Endothelial cell of umbilical vein (primary cell): ENCODE measurements at regions not wholly inside any gene's neighbourhood (a gene's known extent, or its start where the extent isn't known, plus 50 kb on each side); places are given as distances from the start of the nearest gene placed in this dataset.

Source experiments
- BruUV-seq: library from RNA; stranded (reverse); fragments of 400-500 nt; replicated peaks from 2 replicates; lab custom pipeline; 2021; lab: Mats Ljungman, UMichigan
- CTCF ChIA-PET: fragments of 300-600, 350-600 bp; sonication (Branson Sonifier 250); formaldehyde crosslinking; loops from one replicate; lab custom pipeline; 2021; ENCODE audit warnings: antibody characterized with exemption, inconsistent platforms; lab: Charles Lee
- POLR2A ChIA-PET: fragments of 300-600, 350-600 bp; sonication (Branson Sonifier 250); formaldehyde crosslinking; loops from one replicate; lab custom pipeline; 2021; ENCODE audit warnings: antibody characterized with exemption, inconsistent platforms; lab: Charles Lee
- DNase-seq: peaks from one replicate; pipeline ENCODE4 v3.0.0-alpha.2; 2011; ENCODE audit warnings: low read depth, low spot score
- FAIRE-seq: peaks from 2 replicates; lab custom pipeline; 2011; peaks lifted over from hg19 to GRCh38; lab: Jason Lieb, UNC
- H2AFZ ChIP-seq: 2 replicates; pipeline ENCODE4 v1.6.0; 2012; ENCODE audit warnings: low read depth, low read length, control low read depth, inconsistent platforms
- H3K27ac ChIP-seq: 2 replicates; pipeline ENCODE4 v1.5.1; 2011; ENCODE audit warnings: low read depth, mild to moderate bottlenecking, control low read depth, low read length, moderate library complexity; ENCODE audit not compliant: insufficient read depth
- H3K27me3 ChIP-seq, 2 experiments: 2 replicates each; pipeline versions ENCODE4 v1.6.0 to v1.6.1; 2011; ENCODE audit warnings: low read length in 2 of 2, mixed read lengths in 1 of 2; ENCODE audit not compliant: control insufficient read depth in 2 of 2, insufficient read depth in 2 of 2
- H3K36me3 ChIP-seq, 2 experiments: 2 replicates in 1 of 2; 3 replicates in 1 of 2; pipeline ENCODE4 v1.5.1; 2011; ENCODE audit warnings: low read length in 2 of 2, mild to moderate bottlenecking in 1 of 2, moderate library complexity in 1 of 2; ENCODE audit not compliant: control insufficient read depth in 2 of 2, insufficient read depth in 2 of 2; ENCODE audit errors: extremely low read depth in 1 of 2
- H3K4me1 ChIP-seq: 3 replicates; pipeline ENCODE4 v1.5.1; 2011; ENCODE audit warnings: mild to moderate bottlenecking, low read length; ENCODE audit not compliant: control insufficient read depth, insufficient read depth; ENCODE audit errors: extremely low read depth
- H3K4me2 ChIP-seq: 2 replicates; pipeline ENCODE4 v1.6.1; 2011; ENCODE audit warnings: low read length, control low read depth, mixed read lengths; ENCODE audit not compliant: insufficient read depth
- H3K4me3 ChIP-seq, 3 experiments: fragments of 200-600 bp in 1 of 3; sonication (generic), shearing (Covaris generic) in 1 of 3; replicated peaks in 1 of 3; 2 replicates each; pipeline ENCODE4 v1.5.1; 2011 to 2016; ENCODE audit warnings: control low read depth in 3 of 3, low read length in 3 of 3, mild to moderate bottlenecking in 2 of 3, inconsistent platforms in 1 of 3, low read depth in 1 of 3, moderate library complexity in 1 of 3; ENCODE audit not compliant: insufficient read depth in 1 of 3
- H3K79me2 ChIP-seq: 2 replicates; pipeline ENCODE4 v1.6.0; 2012; ENCODE audit warnings: low read length, inconsistent platforms; ENCODE audit not compliant: control insufficient read depth, insufficient read depth
- H3K9ac ChIP-seq: replicated peaks from 2 replicates; pipeline ENCODE3; 2011; ENCODE audit warnings: low read length, control low read depth; ENCODE audit not compliant: insufficient read depth; ENCODE audit errors: extremely low read depth
- H3K9me1 ChIP-seq: replicated peaks from 3 replicates; pipeline ENCODE4 v1.6.0; 2011; ENCODE audit warnings: mild to moderate bottlenecking, low read length; ENCODE audit not compliant: control insufficient read depth, insufficient read depth; ENCODE audit errors: extremely low read depth
- H3K9me3 ChIP-seq: replicated peaks from 2 replicates; pipeline ENCODE4 v1.5.1; 2012; ENCODE audit warnings: low read length, inconsistent platforms; ENCODE audit not compliant: control insufficient read depth, insufficient read depth
- H4K20me1 ChIP-seq: replicated peaks from 2 replicates; pipeline ENCODE3; 2011; ENCODE audit warnings: mild to moderate bottlenecking, low read length; ENCODE audit not compliant: control insufficient read depth, insufficient read depth; ENCODE audit errors: extremely low read depth
- EZH2 ChIP-seq: IDR thresholded peaks from 2 replicates; pipeline ENCODE4 v1.6.1; 2012; ENCODE audit warnings: borderline replicate concordance, low read depth, mild to moderate bottlenecking, moderate library complexity, low read length, inconsistent platforms; ENCODE audit not compliant: severe bottlenecking
- FOS ChIP-seq: IDR thresholded peaks from 2 replicates; pipeline ENCODE4 v1.6.1; 2011; ENCODE audit warnings: mild to moderate bottlenecking, low read length, moderate library complexity, borderline replicate concordance; ENCODE audit not compliant: insufficient read depth
- GATA2 ChIP-seq: IDR thresholded peaks from 2 replicates; pipeline ENCODE4 v1.7.0; 2011; ENCODE audit warnings: low read depth, mild to moderate bottlenecking, moderate library complexity, mixed read lengths, low read length; ENCODE audit not compliant: insufficient read length, insufficient read depth
- JUN ChIP-seq: IDR thresholded peaks from 2 replicates; pipeline ENCODE4 v1.6.1; 2011; ENCODE audit warnings: borderline replicate concordance, low read depth; ENCODE audit not compliant: insufficient read length, insufficient read depth
- MAX ChIP-seq: IDR thresholded peaks from 2 replicates; pipeline ENCODE4 v1.6.1; 2011; ENCODE audit not compliant: insufficient read depth, insufficient read length
- MYC ChIP-seq: IDR thresholded peaks from one replicate; pipeline ENCODE4 v1.6.1; 2011; ENCODE audit warnings: mild to moderate bottlenecking, low read depth, low read length
- POLR2A ChIP-seq: IDR thresholded peaks from 2 replicates; pipeline ENCODE4 v1.6.1; 2012; ENCODE audit warnings: low read depth, mild to moderate bottlenecking, control low read depth, low read length
- POLR2AphosphoS5 ChIP-seq: IDR thresholded peaks from 2 replicates; pipeline ENCODE4 v1.6.1; 2012; ENCODE audit warnings: low read depth, mild to moderate bottlenecking, control low read depth, low read length, moderate library complexity; ENCODE audit not compliant: insufficient read depth
- dilution Hi-C: fragments of 300-500 bp; cut with MboI; formaldehyde crosslinking; loops from one replicate; pipeline ENCODE4 v1.15.0; 2019; ENCODE audit warnings: low sequenced_read_pairs; ENCODE audit not compliant: extremely low pct_ligation_motif_present
- intact Hi-C: fragments of 100-400 bp; cut with micrococcal nuclease; formaldehyde crosslinking; loops from one replicate; pipeline ENCODE4 v1.10.0; 2022
- TF ChIP-seq, protein P1 (sequence below), 2 donors: IDR thresholded peaks; 1 replicate in 1 of 2; 2 replicates in 1 of 2; pipeline ENCODE4 v1.5.1; 2011; ENCODE audit warnings: low read length in 2 of 2, mild to moderate bottlenecking in 2 of 2, moderate library complexity in 2 of 2, control low read depth in 1 of 2, inconsistent platforms in 1 of 2, low read depth in 1 of 2; ENCODE audit not compliant: insufficient read depth in 1 of 2; ENCODE audit errors: extremely low read depth in 1 of 2

DNA sequence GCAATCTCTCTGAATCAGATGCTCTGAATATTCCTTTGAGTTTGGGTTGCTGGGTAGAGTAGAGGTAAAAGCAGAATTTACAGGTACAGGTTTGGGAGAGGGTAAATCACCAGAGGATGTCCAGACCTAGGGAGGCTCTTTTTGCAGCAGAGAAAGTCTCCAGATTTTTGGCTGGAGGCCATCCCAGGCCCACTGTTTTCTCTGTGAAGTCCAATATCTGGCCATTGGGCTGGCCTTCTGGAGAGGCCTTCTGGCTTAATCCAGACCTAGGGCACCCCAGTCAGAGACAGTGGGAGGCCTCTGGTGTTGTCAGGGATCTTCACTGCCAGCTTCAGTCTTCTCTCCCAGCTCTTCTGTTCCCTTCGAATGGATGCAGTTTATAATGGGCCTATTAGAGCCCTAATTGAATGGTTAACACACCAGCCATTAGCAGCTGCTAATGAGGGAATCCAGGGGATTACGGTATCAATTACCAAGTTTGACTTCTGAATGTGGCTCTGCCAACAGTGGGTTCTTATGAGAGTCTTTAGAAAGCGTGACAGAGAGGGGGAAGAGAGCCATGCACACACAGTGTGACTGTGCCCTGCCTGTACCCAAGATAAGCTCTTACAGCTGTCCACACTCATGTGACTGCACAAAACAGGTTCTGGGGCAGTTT is 183.1 kb downstream of the EMP1 start:
- Histone ChIP-seq H2AFZ (no peak overlapping the region), H3K4me3 (no peak overlapping the region), H3K4me1 (no peaks in the 10 kb centered on the region), H3K9me3 (no peaks in the 10 kb centered on the region), H3K79me2 (no peaks in the 10 kb centered on the region), H3K4me2 (no peak overlapping the region), H3K9ac (no peak overlapping the region), H3K36me3 (no peaks in the 10 kb centered on the region), H3K9me1 (no peaks in the 10 kb centered on the region), H3K27me3 (no peaks in the 10 kb centered on the region), H4K20me1 (no peaks in the 10 kb centered on the region), H3K27ac (no peak overlapping the region)
- no peak for DNase-seq
- dilution Hi-C loops = no loop called here
- intact Hi-C loops = no loop called here
- no peak for FAIRE-seq
- CTCF ChIA-PET = interaction anchor here (1.8 to 4.5 kb wide), 2 partner anchors 18 to 124 kb away, joined by 4 to 16 read pairs; no protein-coding TSS in a partner anchor
- TF ChIP-seq GATA2 (no peak), JUN (no peak), POLR2AphosphoS5 (no peak), POLR2A (no peak), EZH2 (no peak), MAX (no peak), MYC (no peak), FOS (no peak)
- TF ChIP-seq, protein P1, sequence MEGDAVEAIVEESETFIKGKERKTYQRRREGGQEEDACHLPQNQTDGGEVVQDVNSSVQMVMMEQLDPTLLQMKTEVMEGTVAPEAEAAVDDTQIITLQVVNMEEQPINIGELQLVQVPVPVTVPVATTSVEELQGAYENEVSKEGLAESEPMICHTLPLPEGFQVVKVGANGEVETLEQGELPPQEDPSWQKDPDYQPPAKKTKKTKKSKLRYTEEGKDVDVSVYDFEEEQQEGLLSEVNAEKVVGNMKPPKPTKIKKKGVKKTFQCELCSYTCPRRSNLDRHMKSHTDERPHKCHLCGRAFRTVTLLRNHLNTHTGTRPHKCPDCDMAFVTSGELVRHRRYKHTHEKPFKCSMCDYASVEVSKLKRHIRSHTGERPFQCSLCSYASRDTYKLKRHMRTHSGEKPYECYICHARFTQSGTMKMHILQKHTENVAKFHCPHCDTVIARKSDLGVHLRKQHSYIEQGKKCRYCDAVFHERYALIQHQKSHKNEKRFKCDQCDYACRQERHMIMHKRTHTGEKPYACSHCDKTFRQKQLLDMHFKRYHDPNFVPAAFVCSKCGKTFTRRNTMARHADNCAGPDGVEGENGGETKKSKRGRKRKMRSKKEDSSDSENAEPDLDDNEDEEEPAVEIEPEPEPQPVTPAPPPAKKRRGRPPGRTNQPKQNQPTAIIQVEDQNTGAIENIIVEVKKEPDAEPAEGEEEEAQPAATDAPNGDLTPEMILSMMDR (IDR thresholded peaks at IDR 0.05; ENCODE audit: extremely low read depth in 1 of 2, insufficient read depth in 1 of 2, low read depth in 1 of 2, low read length in 2 of 2) = no peak
- no TSS peak for BruUV-seq
- POLR2A ChIA-PET = no interaction called here
